Smooth muscle cell (in vitro differentiated cells): ENCODE measurements at regions not wholly inside any gene's neighbourhood (a gene's known extent, or its start where the extent isn't known, plus 50 kb on each side); places are given as distances from the start of the nearest gene placed in this dataset.

ENCODE experiments used
- DNase-seq: peaks from one replicate; lab custom pipeline; 2025; ENCODE audit not compliant: unreplicated experiment; lab: John Stamatoyannopoulos, UW
- H2AFZ ChIP-seq: fragments of 200-600 bp; sonication (generic); 2 replicates; pipeline ENCODE4 v1.6.0; 2016; ENCODE audit warnings: antibody characterized with exemption, low read depth, mild to moderate bottlenecking
- H3F3A ChIP-seq: fragments of 200-600 bp; sonication (generic); 2 replicates; pipeline ENCODE4 v1.6.0; 2017; ENCODE audit warnings: antibody characterized with exemption, low read depth
- H3K27ac ChIP-seq: fragments of 200-600 bp; sonication (generic); 2 replicates; pipeline ENCODE4 v1.5.1; 2016; ENCODE audit warnings: low read depth, mild to moderate bottlenecking
- H3K27me3 ChIP-seq: fragments of 200-600 bp; sonication (generic); 2 replicates; pipeline ENCODE4 v1.6.1; 2016; ENCODE audit warnings: low read depth, mild to moderate bottlenecking
- H3K36me3 ChIP-seq: fragments of 200-600 bp; sonication (generic); 2 replicates; pipeline ENCODE4 v1.5.1; 2016; ENCODE audit warnings: low read depth
- H3K4me1 ChIP-seq: fragments of 200-600 bp; sonication (generic); 2 replicates; pipeline ENCODE4 v1.5.1; 2016; ENCODE audit warnings: low read depth
- H3K4me2 ChIP-seq: fragments of 200-600 bp; sonication (generic); 2 replicates; pipeline ENCODE4 v1.6.0; 2016; ENCODE audit warnings: mild to moderate bottlenecking
- H3K4me3 ChIP-seq: fragments of 200-600 bp; sonication (generic); 2 replicates; pipeline ENCODE4 v1.5.1; 2016; ENCODE audit warnings: mild to moderate bottlenecking
- H3K79me2 ChIP-seq: fragments of 200-600 bp; sonication (generic); 2 replicates; pipeline ENCODE4 v1.6.0; 2016; ENCODE audit warnings: low read depth, mild to moderate bottlenecking
- H3K9ac ChIP-seq: fragments of 200-600 bp; sonication (generic); 2 replicates; pipeline ENCODE4 v1.6.0; 2016; ENCODE audit warnings: low read depth
- H3K9me3 ChIP-seq: fragments of 200-600 bp; sonication (generic); replicated peaks from 2 replicates; pipeline ENCODE4 v1.5.1; 2016; ENCODE audit warnings: low read depth
- H4K20me1 ChIP-seq: fragments of 200-600 bp; sonication (generic); 2 replicates; pipeline ENCODE4 v1.6.0; 2016; ENCODE audit warnings: low read depth
- WGBS: methylation state at CpG from one replicate; pipeline ENCODE4 v1.1.7; 2016; ENCODE audit warnings: low lambda C conversion rate; 5-methylcytosine and 5-hydroxymethylcytosine counted together
- TF ChIP-seq, protein P1 (sequence below): fragments of 200-600 bp; sonication (generic); IDR thresholded peaks from 2 replicates; pipeline ENCODE4 v1.5.1; 2017; ENCODE audit warnings: borderline replicate concordance, mild to moderate bottlenecking, antibody characterized with exemption; ENCODE audit not compliant: insufficient read depth, poor library complexity, severe bottlenecking

GRCh38 chr16:76963614-76964315 lies 227.2 kb upstream of the MON1B start:
- H2AFZ ChIP-seq: no peak overlapping the region
- no peak overlapping the region for H3K4me3 ChIP-seq
- no peaks in the 10 kb centered on the region for H4K20me1 ChIP-seq
- H3K79me2 ChIP-seq: no peaks in the 10 kb centered on the region
- TF ChIP-seq, protein P1, sequence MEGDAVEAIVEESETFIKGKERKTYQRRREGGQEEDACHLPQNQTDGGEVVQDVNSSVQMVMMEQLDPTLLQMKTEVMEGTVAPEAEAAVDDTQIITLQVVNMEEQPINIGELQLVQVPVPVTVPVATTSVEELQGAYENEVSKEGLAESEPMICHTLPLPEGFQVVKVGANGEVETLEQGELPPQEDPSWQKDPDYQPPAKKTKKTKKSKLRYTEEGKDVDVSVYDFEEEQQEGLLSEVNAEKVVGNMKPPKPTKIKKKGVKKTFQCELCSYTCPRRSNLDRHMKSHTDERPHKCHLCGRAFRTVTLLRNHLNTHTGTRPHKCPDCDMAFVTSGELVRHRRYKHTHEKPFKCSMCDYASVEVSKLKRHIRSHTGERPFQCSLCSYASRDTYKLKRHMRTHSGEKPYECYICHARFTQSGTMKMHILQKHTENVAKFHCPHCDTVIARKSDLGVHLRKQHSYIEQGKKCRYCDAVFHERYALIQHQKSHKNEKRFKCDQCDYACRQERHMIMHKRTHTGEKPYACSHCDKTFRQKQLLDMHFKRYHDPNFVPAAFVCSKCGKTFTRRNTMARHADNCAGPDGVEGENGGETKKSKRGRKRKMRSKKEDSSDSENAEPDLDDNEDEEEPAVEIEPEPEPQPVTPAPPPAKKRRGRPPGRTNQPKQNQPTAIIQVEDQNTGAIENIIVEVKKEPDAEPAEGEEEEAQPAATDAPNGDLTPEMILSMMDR: no peak
- H3K9me3 ChIP-seq: no peaks in the 10 kb centered on the region
- H3F3A ChIP-seq: no peaks in the 10 kb centered on the region
- H3K4me1 ChIP-seq: peaks cover 9% of the 10 kb centered on the region
- no peak overlapping the region for H3K4me2 ChIP-seq
- DNase-seq: no peak
- WGBS: 89% methylated on average over 9 of the region's 9 CpGs
- H3K9ac ChIP-seq: no peak overlapping the region
- no peaks in the 10 kb centered on the region for H3K36me3 ChIP-seq
- no peak overlapping the region for H3K27ac ChIP-seq
- no peaks in the 10 kb centered on the region for H3K27me3 ChIP-seq

- no peak for DNase-seq
- H3K4me1 ChIP-seq: peaks cover 9% of the 10 kb centered on the region
- H4K20me1 ChIP-seq: no peaks in the 10 kb centered on the region
- H3K36me3 ChIP-seq: no peaks in the 10 kb centered on the region
- H3K4me2 ChIP-seq: no peak overlapping the region
- H3K9me3 ChIP-seq: no peaks in the 10 kb centered on the region
- TF ChIP-seq, protein P1: no peak
- no peaks in the 10 kb centered on the region for H3F3A ChIP-seq
- no peak overlapping the region for H3K9ac ChIP-seq
- no peak overlapping the region for H2AFZ ChIP-seq
- no peak overlapping the region for H3K4me3 ChIP-seq
- H3K79me2 ChIP-seq: no peaks in the 10 kb centered on the region
- H3K27me3 ChIP-seq: no peaks in the 10 kb centered on the region
- WGBS: 96% methylated on average over 2 of the region's 2 CpGs
- H3K27ac ChIP-seq: no peak overlapping the region
Measured at GRCh38 chr16:76964464-76965154, 226.4 kb upstream of the MON1B start.

DNA sequence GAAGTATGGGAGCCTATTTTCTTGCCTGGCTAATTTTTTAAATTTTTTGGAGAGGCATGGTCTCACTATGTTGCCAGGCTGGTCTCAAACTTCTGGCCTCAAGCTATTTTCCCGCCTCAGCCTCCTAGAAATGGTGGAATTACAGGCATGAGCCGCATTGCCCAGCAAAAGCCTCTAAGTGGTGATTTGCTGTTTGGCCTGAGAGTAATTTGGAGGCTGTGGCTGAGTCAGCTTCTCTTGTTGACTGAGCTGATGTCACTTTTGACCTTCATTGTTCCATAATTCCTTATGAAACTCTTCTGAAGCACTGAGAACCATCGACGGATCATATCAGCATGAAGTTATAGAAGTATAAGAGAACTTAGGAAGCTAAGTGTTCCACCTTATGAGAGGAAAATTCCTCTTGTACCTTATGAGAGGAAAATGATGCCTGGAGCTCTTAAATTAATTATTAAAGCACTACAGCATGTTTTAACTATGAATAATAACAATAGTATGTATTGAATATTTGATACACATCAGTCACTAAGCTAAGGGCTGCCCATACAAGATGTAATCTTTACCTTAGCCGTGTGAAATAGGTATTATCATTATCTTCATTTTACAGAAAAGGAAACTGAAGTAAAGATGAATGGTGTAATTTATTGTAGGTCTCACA lies 220.8 kb upstream of the MON1B start:
- 71% methylated on average over 5 of the region's 5 CpGs for WGBS
- Histone ChIP-seq H3K9ac (no peak overlapping the region), H3K4me3 (no peak overlapping the region), H3K79me2 (no peaks in the 10 kb centered on the region), H3K4me2 (no peak overlapping the region), H3K27ac (peak overlapping the region; percentile 41), H4K20me1 (no peaks in the 10 kb centered on the region), H3F3A (no peaks in the 10 kb centered on the region), H2AFZ (peak overlapping the region; percentile 23), H3K36me3 (no peaks in the 10 kb centered on the region), H3K4me1 (peaks cover 9% of the 10 kb centered on the region), H3K27me3 (no peaks in the 10 kb centered on the region), H3K9me3 (no peaks in the 10 kb centered on the region)
- DNase-seq: no peak
- TF ChIP-seq, protein P1: no peak
